Thyroid gland (tissue), 4 donors: ENCODE measurements at regions not wholly inside any gene's neighbourhood (a gene's known extent, or its start where the extent isn't known, plus 50 kb on each side); places are given as distances from the start of the nearest gene placed in this dataset.

Source experiments
- POLR2A ChIP-seq, 2 donors: fragments of 450-650 bp; IDR thresholded peaks; one replicate each; pipeline ENCODE4 v1.6.1; 2017; ENCODE audit warnings: antibody characterized with exemption in 2 of 2, mild to moderate bottlenecking in 2 of 2, moderate library complexity in 1 of 2
- TF ChIP-seq, protein P1 (sequence below), 6 experiments: fragments of 200-600 bp in 3 of 6; fragments of 450-650 bp in 3 of 6; sonication (generic) in 3 of 6; IDR thresholded peaks; one replicate each; pipeline ENCODE4 v1.5.1; 2016 to 2019; ENCODE audit warnings: antibody characterized with exemption in 6 of 6, mild to moderate bottlenecking in 2 of 6, inconsistent platforms in 1 of 6, moderate library complexity in 1 of 6

DNA sequence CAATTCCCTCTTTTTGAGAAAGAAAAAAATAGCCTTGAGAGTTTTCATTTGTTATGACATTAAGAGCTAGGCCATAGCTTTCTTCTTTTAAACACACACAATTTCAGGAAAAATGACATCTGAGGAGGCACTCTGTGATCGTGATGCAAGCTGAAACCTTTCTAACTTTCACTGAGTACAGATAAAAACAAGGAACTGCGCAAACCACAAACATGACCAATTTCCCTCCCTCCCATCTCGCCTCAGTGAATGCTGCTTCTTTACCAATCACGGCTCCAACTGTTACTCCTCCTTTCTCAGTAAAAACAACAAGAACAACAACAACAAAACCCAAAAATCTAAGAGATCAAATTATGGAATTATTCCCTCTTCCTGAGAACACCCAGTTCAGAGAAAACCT lies 626.8 kb downstream of the TLL1 start:
- TF ChIP-seq, protein P1, sequence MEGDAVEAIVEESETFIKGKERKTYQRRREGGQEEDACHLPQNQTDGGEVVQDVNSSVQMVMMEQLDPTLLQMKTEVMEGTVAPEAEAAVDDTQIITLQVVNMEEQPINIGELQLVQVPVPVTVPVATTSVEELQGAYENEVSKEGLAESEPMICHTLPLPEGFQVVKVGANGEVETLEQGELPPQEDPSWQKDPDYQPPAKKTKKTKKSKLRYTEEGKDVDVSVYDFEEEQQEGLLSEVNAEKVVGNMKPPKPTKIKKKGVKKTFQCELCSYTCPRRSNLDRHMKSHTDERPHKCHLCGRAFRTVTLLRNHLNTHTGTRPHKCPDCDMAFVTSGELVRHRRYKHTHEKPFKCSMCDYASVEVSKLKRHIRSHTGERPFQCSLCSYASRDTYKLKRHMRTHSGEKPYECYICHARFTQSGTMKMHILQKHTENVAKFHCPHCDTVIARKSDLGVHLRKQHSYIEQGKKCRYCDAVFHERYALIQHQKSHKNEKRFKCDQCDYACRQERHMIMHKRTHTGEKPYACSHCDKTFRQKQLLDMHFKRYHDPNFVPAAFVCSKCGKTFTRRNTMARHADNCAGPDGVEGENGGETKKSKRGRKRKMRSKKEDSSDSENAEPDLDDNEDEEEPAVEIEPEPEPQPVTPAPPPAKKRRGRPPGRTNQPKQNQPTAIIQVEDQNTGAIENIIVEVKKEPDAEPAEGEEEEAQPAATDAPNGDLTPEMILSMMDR (IDR thresholded peaks at IDR 0.05) = no peak
- no peak for TF ChIP-seq POLR2A (IDR thresholded peaks at IDR 0.05)
